SK-N-SH treated with all-trans-retinoic acid at 6 μM for 48 hours (cell line): ENCODE measurements at regions not wholly inside any gene's neighbourhood (a gene's known extent, or its start where the extent isn't known, plus 50 kb on each side); places are given as distances from the start of the nearest gene placed in this dataset.

Experiments used
- ARNTL ChIP-seq: fragments of 450-650 bp; formaldehyde crosslinking; IDR thresholded peaks from 2 replicates; pipeline ENCODE4 v1.5.0; 2020; ENCODE audit warnings: low read depth, mild to moderate bottlenecking, moderate library complexity, borderline replicate concordance
- GLIS3 ChIP-seq: fragments of 250-450 bp; sonication (Bioruptor Pico); IDR thresholded peaks from 2 replicates; pipeline ENCODE4 v1.5.0; 2020; ENCODE audit warnings: mild to moderate bottlenecking, moderate library complexity
- ISL1 ChIP-seq: fragments of 250-450 bp; sonication (Bioruptor Pico); IDR thresholded peaks from 2 replicates; pipeline ENCODE4 v2.1.2; 2022; ENCODE audit warnings: mild to moderate bottlenecking, moderate library complexity
- OSR1 ChIP-seq: fragments of 250-450 bp; sonication (Bioruptor Pico); IDR thresholded peaks from 2 replicates; pipeline ENCODE4 v1.8.0; 2022; ENCODE audit warnings: moderate library complexity, mild to moderate bottlenecking, inconsistent platforms
- PATZ1 ChIP-seq: fragments of 250-450 bp; sonication (Bioruptor Pico); IDR thresholded peaks from 2 replicates; pipeline ENCODE4 v1.8.0; 2020; ENCODE audit warnings: mild to moderate bottlenecking, moderate library complexity, borderline replicate concordance
- RARB ChIP-seq: fragments of 250-450 bp; sonication (Bioruptor Pico); IDR thresholded peaks from 2 replicates; pipeline ENCODE4 v1.8.0; 2021; ENCODE audit warnings: mild to moderate bottlenecking, moderate library complexity
- SNAI2 ChIP-seq: fragments of 250-450 bp; sonication (Bioruptor Pico); IDR thresholded peaks from 2 replicates; pipeline ENCODE4 v1.5.0; 2020; ENCODE audit warnings: mild to moderate bottlenecking, moderate library complexity
- TCF4 ChIP-seq: fragments of 250-450 bp; sonication (Bioruptor Pico); IDR thresholded peaks from 2 replicates; pipeline ENCODE4 v1.8.0; 2021; ENCODE audit warnings: mild to moderate bottlenecking, moderate library complexity, borderline replicate concordance
- TOX ChIP-seq: fragments of 250-450 bp; sonication (Bioruptor Pico); IDR thresholded peaks from 2 replicates; pipeline ENCODE4 v1.8.0; 2021; ENCODE audit warnings: mild to moderate bottlenecking, moderate library complexity, borderline replicate concordance
- TSHZ2 ChIP-seq: fragments of 250-450 bp; sonication (Bioruptor Pico); IDR thresholded peaks from 2 replicates; pipeline ENCODE4 v1.5.0; 2020; ENCODE audit warnings: mild to moderate bottlenecking, moderate library complexity
- ZFP30 ChIP-seq: fragments of 450-650 bp; formaldehyde crosslinking; IDR thresholded peaks from 2 replicates; pipeline ENCODE4 v1.5.0; 2022; ENCODE audit warnings: mild to moderate bottlenecking, moderate library complexity
- ZNF565 ChIP-seq: fragments of 450-650 bp; formaldehyde crosslinking; conservative IDR thresholded peaks from 2 replicates; pipeline ENCODE4 v1.5.0; 2020; ENCODE audit warnings: low read depth, mild to moderate bottlenecking, moderate library complexity
- ZNF8 ChIP-seq: fragments of 450-650 bp; formaldehyde crosslinking; IDR thresholded peaks from 2 replicates; pipeline ENCODE4 v1.5.0; 2020; ENCODE audit warnings: mild to moderate bottlenecking, moderate library complexity

DNA sequence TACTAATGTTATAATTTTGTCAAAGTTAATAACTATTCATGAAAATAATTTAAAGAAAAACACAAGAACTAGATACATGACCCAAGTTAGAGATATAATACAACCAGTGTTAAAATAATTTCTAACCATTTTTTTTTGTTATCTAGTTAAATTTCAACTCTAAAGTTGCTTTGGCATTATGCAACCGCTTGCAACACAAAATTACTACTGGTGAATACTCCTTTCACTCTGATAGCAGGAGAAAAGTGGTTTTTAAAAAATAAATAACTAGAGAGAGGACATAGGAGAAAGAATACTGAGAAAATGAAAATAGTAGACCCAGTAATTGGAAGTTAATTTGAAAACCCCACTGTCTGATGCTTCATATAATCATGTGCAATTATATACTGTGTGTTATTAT is 622.4 kb upstream of the GRIN3A start:
- TF ChIP-seq RARB (CRISPR knock-in tag) (no peak), PATZ1 (CRISPR knock-in tag) (no peak), TSHZ2 (no peak), ZNF565 (no peak), ZFP30 (CRISPR knock-in tag) (no peak), GLIS3 (CRISPR knock-in tag) (no peak), ARNTL (CRISPR knock-in tag) (no peak), SNAI2 (no peak), TCF4 (CRISPR knock-in tag) (no peak), ISL1 (CRISPR knock-in tag) (no peak), ZNF8 (CRISPR knock-in tag) (no peak), OSR1 (CRISPR knock-in tag) (no peak), TOX (CRISPR knock-in tag) (no peak)
